ENCODE measurements at regions not wholly inside any gene's neighbourhood (a gene's known extent, or its start where the extent isn't known, plus 50 kb on each side); places are given as distances from the start of the nearest gene placed in this dataset.
"Not testable (repeated sequence)": the region's sequence is repeated elsewhere in the genome, so short reads cannot be mapped to it uniquely, and the experiment has no call there.

DNA sequence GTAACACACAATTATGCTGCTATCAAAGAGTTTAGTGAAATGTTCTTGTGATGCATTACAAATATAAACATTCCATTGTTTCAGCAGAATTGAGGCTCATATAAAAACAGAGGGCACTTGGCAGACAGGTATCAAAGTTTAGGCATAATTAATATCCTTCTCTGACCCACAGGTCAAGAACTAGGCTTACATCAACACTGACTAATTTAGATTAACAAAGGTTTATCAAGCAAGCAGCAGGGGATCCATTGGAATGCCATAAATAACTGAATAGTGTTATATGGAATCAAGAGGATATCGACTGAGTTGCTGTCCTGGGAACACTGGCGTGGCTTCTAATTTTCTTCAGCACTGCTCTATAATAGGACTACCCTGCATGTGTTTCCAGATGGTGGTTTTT, 414.5 kb upstream of the ARRDC3 start:
- no peak for DNase-seq

DNA sequence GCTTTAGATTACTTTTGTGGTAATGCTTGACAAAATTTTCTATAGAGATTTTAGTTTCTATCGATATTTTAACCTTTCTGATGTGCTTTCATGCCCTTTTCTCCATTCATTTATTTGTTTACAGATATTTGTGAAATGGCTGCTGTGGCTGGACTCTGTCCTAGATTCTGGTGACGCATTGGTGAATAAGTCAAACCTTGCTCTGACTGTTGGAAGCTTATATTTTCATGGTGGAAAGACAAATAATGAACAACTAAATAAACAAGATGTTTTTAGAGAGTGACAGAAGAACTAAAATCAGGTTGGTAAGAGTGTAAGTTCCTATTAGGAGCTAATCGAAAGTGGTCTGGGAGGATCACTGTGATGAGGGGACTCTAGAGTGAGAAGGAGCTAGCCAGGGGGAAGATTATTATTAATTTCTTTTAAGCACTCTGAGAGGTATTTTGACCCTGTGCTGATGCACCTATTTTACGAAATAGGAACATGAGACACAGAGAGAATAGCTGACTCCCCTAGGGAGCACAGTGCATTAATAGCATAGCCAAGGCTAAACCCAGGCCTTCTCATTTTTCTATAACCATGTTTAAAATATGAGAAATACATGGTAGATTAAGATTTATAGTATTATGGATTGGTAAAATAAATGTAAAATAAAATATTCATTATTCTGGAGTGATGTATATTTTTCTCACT, 411.9 kb upstream of the ARRDC3 start:
- DNase-seq = no peak

DNA sequence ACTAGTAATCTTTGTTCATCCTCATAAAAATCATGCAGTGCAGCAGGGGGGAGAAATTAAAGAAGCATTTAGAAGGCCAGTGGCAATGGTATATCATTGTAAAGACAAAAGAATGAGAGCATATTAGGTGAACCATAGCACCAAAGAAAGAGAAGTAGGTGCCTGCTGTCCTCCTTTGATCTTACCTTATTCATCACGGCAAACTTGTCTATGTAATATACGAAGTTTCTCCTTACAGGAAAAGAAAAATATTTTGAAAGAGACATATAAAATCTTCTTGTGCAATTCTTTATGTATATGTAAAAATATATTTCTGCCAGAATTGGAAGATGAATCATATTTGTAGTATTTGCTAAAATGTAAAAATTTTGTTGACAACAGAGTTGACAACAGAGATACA, 411.3 kb upstream of the ARRDC3 start:
- no peak for DNase-seq

DNA sequence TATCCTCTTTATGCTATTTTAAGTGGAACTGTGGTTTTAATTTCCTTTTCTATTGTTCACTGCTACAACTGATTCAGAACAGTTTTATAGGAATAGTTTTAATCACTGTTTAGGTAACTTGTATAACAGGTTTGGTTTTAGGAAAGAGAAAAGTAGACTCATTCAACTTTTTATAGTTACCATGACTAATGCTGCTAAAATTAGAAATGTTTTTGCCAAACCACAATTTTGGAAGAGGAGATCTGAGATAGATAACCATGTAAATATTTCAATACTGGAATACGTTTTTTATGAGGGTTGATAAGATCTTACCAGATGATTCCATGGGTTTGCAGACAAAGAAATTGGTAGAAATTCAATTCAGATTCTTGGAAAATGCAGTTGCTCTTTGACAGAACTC, 404.6 kb upstream of the ARRDC3 start:
- no peak for DNase-seq

DNA sequence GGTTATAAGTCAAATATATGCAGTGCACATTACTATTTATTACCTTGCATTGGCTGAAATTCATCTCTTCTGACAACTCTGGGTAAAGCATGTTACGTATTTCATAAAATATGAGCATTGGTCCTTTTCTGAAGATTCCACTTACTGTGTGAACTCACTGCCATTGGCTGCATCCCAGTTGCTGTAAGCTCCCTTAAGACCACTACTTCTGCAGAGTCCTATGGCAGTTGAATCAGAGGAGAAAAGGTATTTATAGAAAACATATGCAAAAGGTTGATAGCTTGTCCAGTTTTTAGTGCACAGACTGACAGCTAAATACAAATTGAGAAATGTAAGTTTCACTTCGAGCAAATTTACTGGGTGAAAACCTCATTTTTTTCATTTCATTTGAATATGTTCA, 394.6 kb upstream of the ARRDC3 start:
- no peak for DNase-seq

DNA sequence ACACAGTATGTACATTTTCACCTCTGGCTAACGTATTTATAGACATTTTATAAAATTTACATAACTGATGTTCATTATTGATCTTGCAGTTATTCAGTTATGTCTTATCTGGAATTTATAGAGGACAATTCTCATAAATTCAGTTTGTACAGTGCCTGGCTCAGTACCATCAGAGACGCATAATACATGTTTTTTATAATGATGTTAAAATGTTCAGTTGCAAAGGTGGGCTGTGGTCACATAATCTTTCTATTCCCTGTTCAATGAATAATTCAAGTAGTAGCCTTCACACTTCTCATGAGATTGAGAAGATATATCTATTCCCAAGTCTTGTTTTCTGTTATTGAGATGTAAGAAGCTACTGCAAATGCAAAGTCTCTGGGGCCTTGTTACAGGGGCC, 393.1 kb upstream of the ARRDC3 start:
- no peak for DNase-seq

DNA sequence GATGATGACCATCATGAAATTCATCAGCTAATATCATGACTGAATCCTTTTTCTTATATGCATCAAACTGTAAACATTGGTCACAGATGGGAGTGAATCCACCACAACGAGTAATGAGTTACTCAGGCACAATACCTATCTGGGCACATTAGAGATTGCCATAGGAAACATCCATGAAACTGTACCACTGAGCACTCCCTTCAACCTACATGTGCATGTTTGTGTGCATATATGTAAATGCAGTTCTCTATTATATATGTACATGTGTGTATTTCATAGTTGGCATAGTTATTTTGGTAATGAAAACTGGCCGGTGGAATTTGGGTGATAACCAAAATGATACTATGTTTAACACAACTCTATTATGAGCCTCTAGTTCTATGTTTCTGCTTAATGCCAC, 387.3 kb upstream of the ARRDC3 start:
- DNase-seq = no peak

DNA sequence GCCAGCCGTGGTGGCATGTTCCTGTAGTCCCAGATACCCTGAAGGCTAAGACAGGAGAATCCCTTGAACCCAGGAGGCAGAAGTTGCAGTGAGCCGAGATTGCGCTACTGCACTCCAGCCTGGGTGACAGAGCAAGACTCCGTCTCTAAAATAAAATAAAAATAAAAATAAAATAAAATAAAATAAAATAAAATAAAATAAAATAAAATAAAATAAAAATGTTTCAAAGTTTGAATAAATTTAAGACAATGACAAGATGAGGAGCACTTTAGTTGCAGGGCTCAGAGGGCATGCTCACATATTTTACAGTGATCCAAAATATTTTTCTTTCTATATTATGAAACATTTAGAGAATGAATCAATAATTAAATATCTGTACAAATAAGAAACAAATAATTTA, 374.3 kb upstream of the ARRDC3 start:
- DNase-seq = not testable (repeated sequence)

DNA sequence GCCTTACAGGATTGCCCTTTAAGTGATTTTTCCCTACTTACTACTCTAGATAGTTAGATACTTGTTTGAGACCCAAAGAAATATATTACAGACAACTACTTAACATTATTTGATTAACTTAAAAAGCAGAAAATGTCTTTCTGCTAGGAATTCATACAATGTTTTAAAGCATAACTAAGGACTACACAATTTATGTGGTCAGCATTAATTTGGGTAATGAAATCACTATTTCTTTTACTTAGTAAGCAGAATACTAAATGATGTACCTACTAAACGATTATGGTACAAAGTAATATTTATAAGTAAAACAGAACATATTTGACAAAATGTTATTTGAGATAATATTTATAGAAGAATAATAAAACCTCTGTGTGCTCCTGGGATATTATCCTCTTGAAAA, 371.9 kb upstream of the ARRDC3 start:
- DNase-seq = no peak

DNA sequence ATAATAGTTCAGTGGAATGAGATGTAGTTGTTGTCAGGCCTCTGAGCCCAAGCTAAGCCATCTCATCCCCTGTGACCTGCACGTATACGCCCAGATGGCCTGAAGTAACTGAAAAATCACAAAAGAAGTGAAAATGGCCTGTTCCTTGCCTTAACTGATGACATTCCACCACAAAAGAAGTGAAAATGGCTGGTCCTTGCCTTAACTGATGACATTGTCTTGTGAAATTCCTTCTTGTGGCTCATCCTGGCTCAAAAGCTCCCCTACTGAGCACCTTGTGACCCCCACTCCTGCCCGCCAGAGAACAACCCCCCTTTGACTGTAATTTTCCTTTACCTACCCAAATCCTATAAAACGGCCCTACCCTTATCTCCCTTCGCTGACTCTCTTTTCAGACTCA, 361.4 kb upstream of the ARRDC3 start:
- not testable (repeated sequence) for DNase-seq

DNA sequence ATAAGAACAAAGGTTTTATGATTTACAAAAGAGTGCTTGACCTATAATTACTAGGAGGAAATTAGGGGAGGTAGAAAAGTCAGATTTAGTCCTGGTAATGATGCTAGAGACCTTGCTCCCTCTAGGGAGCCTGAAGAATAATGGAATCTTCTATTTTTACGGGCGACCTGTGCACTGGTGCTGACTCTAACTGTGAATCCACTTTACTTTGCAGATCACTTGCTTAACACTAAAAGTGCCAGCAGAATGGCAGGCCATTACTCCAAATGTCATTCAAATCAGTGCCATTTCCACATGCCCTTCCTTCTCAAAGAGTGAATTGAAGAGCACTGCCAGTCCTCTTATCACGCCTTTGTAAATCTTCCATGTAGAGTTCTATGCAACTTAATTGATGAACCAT, 359.4 kb upstream of the ARRDC3 start:
- no peak for DNase-seq

DNA sequence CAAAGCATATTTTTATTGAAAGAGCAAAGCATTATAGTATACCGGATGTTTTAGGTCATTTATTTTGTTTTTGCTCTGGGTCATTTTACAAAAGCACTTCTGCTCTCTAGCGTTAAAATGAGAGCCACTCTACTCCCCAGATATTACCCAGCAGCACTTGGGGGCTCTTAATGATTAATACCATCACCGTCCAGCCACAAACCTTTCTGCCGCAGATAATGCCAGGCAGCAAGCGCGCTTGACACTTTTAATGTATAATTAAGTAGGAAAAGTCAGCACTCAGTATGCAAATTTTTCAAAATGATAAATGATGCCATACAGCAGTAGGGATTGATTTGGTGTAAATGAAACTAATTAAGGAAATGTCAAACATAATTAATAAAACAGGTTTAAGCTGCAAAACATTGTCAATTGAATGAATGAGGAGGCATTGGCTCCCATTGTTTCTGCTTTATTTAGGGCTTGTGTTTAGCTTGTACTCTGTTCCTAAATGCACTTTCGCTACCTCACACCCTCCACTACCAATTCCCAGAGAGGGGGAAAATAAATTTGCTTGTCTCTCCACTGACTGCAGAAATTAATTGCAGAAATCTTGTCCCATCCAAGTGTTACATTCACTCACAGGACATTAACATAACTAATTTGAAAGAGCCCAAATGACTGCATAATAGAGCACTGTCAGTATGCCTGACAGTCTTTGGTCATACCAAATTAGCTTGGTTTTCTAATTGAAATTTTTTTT, 358.8 kb upstream of the ARRDC3 start:
- no peak for DNase-seq

DNA sequence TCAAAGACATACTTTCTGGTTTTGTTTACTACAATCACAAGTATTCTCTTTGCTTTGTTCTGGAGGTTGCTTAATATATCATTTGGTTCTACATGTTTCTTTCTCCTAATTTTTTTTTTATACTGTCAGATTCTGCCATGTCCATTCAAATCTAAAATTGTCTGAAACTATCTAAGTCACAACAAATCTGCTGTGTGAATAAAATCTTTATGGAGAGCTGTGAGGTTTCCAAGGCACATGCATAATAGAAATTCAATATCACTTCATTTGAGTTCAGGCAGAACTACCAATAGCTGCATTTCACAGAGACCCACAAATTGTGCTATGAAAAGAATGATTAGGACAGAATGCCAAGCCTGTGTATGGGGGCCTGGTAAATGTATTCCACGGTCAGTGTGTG, 346.9 kb upstream of the ARRDC3 start:
- DNase-seq = no peak

DNA sequence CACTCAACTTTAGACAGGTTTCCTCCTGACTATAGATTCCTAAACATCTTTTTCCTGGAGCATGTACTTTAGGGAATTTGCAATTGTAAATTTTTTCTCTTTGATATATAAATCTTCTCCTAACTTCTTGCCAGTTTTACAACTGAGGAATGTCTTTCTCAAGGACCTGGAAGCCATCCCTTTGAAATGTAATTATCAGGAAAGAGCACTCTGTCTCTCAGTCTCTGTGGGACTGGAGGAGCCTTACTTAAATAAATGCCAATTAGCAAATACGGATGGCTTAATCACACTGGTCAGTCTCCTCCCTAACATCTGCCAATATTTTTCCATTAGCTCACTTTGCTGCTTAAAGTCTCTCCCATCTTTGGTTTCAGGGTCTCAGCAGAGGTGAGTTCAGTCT, 344.3 kb upstream of the ARRDC3 start:
- DNase-seq = no peak

DNA sequence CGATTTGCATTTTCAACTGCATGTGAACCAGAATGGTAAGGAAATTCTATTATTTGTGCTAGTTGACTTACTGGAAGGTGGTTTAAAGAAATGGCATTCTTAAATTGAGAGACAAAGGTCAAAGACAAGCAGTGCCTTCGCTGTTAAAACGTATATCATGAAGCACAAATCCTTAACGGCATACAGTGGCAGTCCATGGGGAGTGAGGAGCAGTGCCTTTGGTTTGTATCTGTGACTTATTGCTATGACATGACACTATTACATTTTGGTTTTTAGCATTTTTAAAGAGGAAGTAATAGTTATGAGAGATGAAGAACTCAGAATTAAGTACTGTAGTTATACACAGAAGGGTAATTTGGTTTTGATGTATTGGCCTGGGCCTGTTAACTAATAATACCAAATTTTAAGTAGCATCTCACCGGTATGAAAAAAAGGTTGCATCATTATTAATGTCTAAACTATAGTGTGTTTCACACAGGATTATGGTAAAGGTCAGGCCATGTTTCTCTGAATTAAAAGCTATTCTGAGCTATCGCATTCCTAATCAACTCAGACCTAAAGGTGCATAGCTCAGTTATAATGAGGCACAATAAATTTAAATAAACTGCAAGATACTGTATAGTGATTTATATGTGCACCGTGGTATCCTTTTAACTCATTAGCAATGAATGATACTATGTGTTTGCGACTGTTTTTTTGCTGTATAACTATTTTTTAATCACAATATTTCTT, 339.8 kb upstream of the ARRDC3 start:
- DNase-seq = no peak

DNA sequence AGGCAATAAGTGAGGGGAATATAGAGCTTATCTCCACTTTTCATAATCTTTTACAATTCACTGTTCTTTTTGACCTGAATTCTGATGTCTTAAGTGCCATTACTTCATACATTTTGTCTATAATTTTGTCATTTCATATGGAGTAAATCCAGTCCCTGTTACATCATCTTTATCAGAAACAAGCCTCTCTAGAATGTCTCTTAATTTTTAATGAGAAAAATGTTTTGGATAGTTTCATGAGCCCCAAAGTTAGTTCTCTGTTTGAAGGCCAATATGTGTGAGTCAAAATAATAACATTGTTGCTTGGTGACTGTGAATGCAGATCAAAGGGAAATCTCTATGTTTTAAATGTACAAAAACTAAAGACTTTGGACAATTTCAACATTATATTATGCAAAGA, 329.6 kb upstream of the ARRDC3 start:
- DNase-seq = no peak

DNA sequence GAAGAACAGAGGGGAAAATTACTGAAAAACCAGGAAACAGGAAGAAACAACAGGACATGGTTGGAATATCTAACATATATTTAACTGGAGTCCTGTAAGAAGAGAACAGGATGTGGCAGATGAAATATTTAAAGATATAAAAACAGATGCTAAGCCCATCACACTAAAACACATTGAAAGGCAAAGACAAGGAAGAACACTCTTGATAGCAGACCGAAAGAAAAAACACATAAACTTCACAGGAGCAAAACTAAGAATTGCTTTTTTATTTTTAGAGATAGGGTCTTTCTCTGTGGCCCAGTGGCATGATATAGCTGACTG, 324.4 kb upstream of the ARRDC3 start:
- no peak for DNase-seq

DNA sequence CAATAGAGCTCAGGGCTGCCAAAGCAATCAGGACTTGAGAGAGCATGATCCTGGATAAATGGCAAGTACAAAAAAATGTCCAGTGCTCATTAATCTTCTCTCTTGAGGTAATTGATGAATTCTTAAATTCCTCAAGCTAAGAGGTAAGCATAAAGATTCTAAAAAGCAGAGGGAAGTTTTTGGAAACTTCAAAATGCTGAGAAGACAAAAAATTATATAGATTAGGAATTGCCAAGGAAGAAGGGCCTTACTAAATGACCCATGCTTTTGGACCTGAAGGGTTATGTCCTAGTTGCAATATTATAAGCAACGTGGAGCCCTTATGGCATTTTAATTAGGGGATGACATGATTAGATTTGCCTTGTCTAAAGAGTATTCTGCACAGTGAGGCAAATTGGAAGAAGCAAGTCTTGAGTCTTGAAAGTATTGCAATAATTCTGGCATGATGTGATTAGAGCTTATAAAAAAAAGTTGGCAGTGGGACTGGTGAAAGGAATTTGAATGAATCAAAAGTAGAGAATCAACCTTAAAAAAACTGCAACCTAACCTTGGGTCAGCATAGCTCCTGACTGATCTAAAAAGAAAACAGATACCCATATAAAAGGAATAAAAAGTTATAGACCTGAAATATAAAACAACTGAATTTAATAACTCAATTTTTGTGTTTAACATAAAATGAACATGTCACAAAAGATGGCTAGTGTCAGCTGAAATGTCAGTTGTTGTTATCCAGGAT, 323.8 kb upstream of the ARRDC3 start:
- no peak for DNase-seq

DNA sequence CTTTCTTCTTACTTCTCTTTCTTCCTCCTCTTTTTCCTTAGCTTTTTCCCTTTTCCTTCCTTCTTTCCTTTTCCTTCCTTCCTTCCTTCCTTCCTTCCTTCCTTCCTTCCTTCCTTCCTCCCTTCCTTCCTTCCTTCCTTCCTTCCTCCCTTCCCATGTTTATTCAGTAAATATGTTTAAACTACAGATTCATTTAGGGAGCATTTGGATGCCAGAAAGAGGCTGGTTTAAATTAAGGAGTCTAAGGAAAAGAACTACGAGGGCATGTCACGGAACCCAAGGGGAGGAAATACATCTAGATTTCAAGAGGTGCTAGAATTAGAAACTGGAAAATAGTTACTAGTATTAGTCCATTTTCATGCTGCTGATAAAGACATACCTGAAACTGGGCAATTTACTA, 320.0 kb upstream of the ARRDC3 start:
- no peak for DNase-seq

DNA sequence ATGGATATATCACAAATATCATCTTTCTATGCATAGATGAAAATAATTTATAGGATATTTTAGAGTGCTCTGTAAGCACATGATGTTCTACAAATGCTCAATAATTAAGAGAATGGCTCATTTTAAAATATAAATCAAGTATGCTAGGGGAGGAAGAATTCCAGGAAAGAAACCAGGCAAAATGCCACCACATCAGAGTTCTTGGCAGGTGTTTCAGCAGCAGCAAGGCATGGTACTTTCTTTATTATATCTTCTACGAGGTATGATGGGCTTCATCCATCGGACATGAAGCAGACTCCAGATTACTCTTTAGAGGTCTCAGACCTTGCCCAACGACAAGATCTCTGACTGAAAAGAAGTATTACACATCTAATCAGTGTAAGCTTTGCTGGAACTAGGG, 316.3 kb upstream of the ARRDC3 start:
- DNase-seq = no peak

DNA sequence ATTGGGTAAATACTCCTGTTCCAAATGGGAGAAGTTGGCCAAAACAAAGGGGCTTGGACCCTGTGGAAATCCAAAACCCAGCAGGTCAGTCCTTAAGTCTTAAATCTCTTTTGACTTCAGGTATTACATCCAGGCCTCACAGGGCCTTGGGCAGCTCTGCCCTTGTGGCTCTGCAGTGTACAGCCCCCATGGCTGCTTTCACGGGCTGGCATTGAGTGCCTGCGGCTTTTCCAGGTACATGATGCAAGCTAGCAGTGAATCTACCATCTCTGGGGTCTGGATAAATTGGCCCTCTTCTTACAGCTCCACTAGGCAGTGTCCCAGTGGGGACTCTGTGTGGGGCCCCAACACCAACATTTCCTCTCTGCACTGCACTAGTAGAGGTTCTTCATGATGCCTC, 308.5 kb upstream of the ARRDC3 start:
- DNase-seq = no peak

DNA sequence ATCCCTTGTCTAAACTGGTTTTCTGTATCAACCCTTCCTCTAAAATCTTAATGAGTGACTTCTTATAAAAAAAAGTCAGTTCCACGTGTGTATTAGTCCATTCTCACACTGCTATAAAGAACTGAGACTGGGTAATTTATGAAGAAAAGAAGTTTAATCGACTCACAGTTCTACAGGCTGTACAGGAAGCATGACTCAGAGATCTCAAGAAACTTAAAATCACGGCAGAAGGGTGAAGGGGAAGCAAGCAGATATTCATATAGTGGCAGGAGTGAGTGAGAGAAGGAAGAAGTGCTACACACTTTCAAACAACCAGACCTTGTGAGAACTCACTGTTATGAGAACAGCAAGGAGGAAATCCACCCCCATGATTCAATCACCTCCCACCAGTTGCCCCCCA, 307.8 kb upstream of the ARRDC3 start:
- DNase-seq = no peak

DNA sequence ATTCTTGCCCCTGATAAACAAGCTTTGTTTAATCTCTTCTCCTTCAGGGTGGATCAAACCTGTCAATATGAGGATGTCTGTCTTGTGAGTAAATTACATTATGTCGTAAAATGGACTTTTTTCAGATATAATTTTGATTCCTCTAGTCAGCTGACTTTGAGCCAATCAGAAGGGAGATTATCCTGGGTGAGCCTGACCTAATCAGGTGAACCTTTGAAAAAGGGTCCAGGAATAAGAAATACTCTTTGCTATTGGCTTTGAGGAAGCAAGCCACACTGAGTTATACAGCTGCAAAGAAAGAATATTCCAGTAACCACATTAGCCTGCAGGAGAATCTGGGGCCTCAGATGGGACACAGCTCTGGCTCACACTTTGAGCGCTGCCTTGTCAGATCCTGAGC, 304.3 kb upstream of the ARRDC3 start:
- DNase-seq = no peak
